Activated CD4-positive, alpha-beta T cell treated with anti-CD3 and anti-CD28 coated beads, Interleukin-2, amount 50 U/mL, for 48 hours (primary cell): ENCODE measurements at regions not wholly inside any gene's neighbourhood (a gene's known extent, or its start where the extent isn't known, plus 50 kb on each side); places are given as distances from the start of the nearest gene placed in this dataset.
"Not testable (repeated sequence)": the region's sequence is repeated elsewhere in the genome, so short reads cannot be mapped to it uniquely, and the experiment has no call there.

Source experiments
- DNase-seq, 2 experiments: peaks; one replicate each; pipeline ENCODE4 v3.0.0-alpha.2; 2020

DNA sequence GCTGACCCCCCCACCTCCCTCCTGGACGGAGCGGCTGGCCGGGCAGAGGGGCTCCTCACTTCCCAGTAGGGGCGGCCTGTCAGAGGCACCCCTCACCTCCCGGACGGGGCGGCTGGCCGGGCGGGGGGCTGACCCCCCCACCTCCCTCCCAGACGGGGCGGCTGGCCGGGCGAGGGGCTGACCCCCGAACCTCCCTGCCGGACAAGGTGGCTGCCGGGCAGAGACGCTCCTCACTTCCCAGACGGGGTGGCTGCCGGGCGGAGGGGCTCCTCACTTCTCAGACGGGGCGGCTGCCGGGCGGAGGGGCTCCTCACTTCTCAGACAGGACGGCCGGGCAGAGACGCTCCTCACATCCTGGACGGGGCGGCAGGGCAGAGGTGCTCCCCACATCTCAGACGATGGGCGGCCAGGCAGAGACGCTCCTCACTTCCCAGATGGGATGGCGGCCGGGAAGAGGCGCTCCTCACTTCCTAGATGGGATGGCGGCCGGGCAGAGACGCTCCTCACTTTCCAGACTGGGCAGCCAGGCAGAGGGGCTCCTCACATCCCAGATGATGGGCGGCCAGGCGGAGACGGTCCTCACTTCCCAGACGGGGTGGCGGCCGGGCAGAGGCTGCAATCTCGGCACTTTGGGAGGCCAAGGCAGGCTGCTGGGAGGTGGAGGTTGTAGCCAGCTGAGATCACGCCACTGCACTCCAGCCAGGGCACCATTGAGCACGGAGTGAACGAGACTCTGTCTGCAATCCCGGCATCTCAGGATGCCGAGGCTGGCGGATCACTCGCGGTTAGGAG is 66.2 kb upstream of the PAPPA2 start:
- DNase-seq: not testable (repeated sequence)

DNA sequence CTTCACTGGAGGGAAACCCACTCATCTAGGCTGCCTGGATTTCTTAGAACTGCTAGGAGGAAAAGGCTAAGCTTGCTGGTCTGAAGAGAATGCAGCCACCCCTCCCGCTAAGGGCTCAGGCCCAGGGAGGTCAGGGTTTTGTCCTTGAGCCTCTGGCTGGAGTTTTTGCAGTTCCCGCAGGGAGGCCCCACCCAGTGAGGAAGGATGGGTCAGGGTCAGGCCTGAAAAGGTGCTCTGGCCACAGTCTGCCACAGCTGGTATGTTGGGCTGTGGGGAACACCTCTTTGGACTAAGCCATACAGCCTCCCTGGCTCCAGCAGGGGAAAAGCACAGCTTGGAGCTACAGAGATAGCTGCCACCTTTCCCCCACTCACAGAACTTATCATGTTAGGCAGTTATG is 71.4 kb upstream of the PAPPA2 start:
- DNase-seq: no peak

DNA sequence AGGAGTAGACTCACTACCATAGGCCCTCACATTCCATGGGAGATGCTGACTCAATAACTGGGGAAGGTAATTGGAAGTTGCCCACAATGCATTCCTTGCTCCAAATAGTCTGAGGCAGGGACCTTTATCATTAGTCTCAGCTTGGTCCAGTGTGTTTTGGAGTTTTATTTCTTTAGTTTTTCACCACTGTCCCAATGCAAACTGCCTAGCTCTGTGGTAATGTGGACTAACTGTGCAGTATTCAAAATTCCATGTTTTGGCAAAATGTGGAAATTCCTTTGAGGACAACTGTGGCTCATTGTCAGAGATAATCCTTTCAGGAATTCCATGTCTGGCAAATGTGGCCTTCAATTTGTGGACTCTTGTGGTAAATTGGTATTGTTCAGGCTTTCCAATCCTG is 78.1 kb upstream of the PAPPA2 start:
- DNase-seq: no peak

DNA sequence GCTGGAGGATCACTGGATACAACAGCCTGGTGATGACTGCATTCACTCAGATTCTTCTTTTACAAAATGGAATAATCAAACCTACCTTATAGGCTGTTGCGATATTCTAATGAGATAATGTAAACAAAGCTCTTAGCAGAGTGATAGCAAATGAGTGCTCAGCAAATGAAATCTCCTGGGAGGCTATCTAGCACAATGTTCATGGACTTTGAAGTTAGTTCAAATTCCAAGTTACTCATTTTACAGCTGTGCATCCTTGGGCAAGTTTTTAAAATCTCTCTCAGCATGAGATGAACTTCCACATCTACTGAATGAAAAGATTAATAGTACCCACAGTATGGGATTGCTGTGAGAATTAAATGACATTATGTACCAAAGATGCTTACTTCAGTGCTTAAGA is 80.8 kb upstream of the PAPPA2 start:
- DNase-seq: no peak

DNA sequence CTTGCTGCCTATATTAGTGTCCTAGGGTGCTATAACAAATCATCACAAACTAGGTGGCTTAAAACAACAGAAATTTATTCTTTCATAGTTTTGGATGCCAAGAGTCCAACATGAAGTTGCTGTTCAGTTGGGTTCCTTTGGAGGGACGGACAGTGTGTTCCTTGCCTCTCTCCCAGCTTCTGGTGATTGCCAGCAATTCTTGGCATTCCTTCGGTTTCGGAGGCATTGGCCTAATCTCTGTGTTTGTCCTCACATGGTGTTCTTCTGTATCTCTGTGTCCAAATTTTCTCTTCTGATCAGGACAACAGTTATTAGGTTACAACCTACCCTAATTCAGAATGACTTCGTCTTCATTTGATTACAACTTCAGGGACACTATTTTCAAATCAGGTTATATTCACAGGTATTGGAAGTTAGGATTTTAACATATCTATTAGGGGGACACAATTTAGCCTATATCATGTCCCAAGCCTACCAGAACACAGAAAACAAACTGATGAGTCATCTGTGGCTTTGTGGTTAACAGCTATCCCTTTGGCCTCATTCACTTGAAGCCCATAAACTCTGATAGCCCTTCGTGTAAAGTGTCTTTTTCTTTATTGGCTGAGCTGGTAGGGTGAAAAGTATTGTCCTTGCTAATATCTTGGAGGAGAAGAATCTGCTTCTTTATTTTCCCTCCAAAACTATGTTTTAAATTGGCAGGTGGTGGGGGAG is 83.2 kb upstream of the PAPPA2 start:
- DNase-seq: no peak

DNA sequence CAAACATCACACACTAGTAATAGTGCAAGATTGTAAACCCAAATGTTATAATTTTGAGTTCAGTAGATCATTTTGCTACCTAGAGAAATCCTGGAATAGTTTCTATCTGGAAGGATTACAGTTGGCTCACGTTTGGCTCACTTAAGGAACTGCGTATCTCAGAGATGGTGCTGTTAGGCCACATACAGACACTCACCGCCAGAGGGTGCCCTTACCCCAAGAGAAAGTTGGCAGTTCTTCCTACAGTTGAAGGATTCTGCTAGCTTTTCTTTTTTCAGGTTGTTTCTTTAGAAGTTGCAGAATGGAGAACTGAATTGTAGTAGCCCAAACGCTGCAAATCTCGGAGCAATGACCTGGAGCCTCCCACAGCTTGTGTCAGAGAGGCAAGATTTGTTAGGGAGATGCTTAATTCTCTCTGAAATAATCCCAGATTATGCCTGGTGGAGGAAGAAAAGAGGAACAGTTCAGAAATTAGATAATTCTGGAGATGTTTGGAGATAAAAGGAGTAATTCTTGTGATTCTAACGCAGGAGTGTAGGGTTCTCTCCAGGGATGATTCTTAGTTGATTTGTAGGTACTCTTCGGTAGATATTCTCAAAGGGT is 87.9 kb upstream of the PAPPA2 start:
- DNase-seq: peak; percentile 72 to 79

DNA sequence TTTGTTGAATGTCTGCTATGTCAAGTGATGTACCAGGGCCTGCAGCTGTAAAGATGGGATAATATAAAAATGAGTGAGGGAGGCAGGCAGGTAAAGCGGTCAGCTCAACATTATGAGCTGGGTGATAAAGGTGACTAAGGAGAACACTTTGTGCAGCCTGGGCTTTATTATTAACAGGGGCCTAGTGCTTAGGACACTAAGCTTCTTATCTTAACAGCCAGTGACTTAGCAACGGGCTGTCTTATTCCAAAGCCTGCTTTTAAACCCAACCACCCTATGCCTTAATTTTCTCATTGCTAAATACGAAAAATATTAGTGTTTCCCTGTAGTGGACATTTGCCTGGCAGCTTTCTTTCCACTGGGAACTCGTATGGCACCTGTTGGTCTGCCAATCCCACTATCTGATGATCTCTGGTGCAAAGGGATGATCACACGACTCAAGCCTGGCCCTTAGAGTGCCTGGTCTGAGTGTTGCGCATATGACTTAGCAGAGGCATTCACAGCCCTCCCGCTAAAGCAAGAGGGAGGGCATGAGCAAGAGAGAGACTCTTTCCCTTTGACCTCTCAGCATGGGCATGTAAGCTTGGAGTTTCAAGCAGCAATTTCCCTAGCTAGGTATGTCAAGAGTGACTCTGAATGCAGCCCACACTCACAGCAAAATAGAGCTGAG is 98.6 kb upstream of the PAPPA2 start:
- no peak for DNase-seq

DNA sequence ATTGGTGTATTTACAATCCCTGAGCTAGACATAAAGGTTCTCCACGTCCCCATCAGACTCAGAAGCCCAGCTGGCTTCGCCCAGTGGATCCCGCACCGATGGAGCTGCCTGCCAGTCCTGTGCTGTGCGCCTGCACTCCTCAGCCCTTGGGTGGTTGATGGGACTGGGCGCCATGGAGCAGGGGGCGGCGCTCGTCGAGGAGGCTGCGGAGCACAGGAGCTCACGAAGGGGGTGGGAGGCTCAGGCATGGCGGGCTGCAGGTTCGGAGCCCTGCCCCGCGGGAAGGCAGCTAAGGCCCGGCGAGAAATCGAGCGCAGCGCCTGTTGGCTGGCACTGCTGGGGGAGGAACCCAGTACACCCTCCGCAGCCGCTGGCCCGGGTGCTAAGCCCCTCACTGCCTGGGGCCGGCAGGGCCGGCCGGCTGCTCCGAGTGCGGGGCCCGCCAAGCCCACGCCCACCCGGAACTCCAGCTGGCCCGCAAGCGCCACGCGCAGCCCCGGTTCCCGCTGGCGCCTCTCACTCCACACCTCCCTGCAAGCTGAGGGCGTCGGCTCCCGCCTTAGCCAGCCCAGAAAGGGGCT is 113.8 kb upstream of the PAPPA2 start:
- DNase-seq: not testable (repeated sequence)

DNA sequence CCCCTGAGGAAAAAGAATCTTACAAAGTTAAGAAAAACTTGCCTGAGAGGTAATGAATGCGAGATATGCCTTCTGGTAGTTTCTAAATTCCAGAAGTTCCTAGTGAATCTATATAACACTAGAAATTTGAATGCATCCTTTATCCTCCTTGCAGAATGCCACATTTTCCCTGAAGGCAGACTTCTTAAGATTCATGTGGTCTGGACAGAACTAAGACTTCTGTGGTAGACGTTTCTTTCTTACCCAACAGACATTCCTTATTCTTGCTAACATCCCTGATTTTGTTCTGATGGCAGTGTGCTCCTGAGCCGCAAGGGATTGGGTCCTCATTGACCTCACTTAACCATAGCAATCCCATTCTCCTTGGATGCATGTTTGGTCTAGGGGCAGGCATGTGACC is 121.3 kb upstream of the PAPPA2 start:
- DNase-seq: no peak

DNA sequence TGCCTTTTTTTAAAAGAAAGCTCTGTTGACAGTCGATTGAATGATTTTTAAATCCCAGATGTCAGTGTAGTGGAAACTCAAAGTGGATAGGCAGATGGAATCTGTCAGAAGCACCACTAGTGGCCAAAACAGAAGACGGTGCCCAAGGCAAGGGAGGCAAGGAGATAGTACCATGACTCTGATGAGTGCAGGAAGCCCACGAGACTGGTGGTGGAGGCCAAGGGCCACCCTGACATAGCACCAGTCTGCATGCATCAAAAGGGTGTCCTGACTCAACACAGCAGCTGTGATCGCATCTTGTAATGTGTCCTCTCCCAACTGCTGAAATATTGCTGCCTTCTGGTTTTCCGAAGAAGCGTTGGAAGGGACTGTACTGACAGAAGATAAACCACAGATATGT is 124.1 kb upstream of the PAPPA2 start:
- no peak for DNase-seq

DNA sequence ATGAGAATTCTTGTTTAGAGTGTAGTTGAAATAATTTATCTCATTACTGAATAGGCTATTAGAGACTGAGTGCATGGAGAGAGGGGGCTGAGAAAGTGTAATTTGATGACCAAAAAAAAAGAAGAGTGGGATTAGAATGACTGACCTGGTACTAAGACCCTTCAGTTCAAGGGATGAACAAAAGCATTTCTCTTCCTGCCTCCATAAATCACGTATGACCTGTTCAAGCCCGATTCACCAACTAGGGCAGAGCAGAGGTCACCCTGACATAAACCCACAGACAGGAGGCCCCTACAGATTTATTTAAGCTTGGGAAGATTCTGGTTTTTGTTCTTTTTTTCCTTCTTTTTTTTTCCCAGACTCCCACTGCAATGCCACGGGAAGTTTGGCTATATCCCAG is 123.7 kb upstream of the COP1 start:
- no peak for DNase-seq

DNA sequence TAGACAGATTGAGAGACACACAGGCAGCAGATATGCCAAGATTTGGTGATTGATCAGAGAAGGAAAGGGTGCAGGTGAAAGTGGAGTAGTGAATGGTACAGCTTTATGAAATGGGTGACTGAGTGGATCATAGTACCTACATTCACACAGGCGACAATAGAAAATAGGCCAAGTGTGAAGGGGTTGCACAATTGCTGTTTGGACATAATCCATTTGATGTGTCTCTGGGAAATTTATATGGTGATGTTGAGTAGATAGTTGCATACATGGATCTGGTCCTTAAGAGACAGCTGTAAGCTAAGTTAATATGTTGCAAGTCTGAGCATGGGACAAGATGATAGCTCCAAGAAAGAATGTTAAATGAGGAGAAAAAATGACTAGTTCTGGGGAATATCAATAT is 118.6 kb upstream of the COP1 start:
- DNase-seq: no peak

DNA sequence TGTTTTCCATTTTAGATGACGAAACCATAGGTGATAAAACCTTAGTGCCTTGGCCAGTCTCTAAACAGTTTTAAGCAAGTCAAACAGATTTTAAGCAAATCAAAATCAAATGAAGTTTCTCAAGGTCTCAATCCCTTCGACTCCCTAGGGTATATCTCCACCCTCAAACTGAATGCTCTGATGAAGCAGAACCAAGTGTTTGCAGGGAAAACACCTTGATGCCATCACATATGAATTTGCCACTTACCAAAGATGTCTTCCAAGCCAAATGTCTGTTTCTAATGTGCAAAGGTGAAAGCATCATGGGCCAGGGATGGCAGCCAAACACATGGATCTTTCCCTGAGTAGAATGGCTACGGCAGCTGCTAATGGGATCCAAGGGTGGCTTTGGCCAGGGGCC is 116.4 kb upstream of the COP1 start:
- DNase-seq: no peak

DNA sequence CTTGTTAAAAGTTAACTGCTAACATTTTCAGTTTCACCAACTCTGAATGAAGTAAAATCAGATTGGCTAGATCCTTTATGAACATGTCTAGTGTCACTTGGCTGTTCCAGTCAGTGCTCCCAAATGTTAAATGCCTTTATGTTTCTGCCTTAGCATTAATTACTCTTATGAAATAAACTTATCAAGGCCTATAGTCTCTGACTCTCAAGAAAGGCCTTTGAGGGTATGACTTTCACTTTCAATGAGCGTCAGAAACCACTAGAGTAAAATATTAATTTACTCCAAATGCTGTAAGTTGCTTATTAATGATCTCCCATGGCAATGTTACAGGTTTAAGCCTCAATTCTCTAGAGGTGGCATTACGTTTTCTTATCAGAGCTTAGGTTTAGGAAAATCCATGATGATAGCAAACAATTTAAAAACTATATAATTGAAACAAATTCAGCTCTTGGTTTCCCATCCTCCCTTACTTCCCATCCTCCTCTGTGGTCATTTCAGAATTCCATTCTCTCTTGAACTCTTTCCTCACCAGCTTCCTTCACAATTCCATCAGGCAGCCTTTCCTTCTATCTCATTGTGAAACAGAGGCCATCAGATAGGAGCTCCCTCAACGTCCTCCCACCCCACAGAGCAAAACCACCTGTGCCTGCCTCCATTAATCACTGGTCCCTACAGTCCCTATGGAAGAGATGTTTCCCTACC is 108.6 kb upstream of the COP1 start:
- no peak for DNase-seq

DNA sequence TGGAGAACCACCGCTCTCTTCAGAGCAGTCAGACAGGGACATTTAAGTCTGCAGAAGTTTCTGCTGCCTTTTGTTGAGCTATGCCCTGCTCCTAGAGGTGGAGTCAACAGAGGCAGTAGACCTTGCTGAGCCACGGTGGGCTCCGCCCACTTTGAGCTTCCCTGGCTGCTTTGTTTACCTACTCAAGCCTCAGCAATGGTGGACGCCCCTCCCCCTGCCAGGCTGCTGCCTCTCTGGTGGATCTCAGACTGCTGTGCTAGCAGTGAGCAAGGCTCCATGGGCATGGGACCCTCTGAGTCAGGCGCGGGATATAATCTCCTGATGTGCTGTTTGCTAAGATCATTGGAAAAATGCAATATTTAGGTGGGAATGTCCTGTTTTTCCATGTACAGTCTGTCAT is 89.5 kb upstream of the COP1 start:
- not testable (repeated sequence) for DNase-seq

DNA sequence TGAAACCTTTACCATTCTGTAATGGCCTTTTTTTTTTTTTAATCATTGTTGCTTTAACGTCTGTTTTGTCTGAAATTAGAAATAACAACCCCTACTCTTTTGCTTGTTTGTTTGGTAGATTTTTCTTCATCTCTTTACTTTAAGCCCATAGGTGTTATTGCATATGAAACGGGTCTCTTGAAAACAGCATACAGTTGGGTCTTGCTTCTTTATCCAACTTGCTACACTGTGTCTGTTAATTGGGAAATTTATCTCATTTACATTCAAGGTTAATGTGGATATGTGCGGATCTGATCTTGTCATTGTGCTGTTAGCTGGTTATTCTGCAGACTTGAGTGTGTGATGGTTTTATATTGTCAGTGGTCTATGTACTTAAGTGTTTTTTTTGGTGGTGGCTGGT is 78.9 kb upstream of the COP1 start:
- no peak for DNase-seq

DNA sequence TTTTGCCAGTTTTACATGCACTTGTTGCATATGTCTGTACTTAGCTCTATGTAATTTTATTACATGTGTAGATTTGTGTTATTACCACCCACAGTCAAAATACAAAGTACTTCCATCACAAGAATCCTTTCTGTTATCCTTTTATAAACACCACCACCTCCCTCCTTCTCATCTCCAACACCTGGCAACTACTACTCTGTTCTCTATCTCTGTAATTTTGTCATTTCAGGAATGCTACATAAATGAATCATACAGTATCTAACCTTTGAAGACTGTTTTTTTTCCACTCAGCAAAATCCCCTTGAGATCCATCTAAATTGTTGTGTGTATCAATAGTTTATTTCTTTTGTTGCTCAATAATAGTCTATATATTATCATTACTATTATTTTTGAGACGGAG is 64.5 kb upstream of the COP1 start:
- no peak for DNase-seq
